Astrocyte of the spinal cord (primary cell): ENCODE measurements at regions not wholly inside any gene's neighbourhood (a gene's known extent, or its start where the extent isn't known, plus 50 kb on each side); places are given as distances from the start of the nearest gene placed in this dataset.
"Not testable (repeated sequence)": the region's sequence is repeated elsewhere in the genome, so short reads cannot be mapped to it uniquely, and the experiment has no call there.

ENCODE experiments used
- DNase-seq: peaks from one replicate; pipeline ENCODE4 v3.0.0; 2011; ENCODE audit warnings: low read depth, low spot score
- H3K4me3 ChIP-seq: 2 replicates; pipeline ENCODE4 v1.5.1; 2011; ENCODE audit warnings: low read depth, mild to moderate bottlenecking, low read length, moderate library complexity
- in situ Hi-C: cut with HindIII; loops from 2 replicates; pipeline ENCODE4 v1.10.0; 2017; ENCODE audit warnings: low sequenced_read_pairs
- TF ChIP-seq, protein P1 (sequence below): IDR thresholded peaks from 2 replicates; pipeline ENCODE4 v1.5.1; 2012; ENCODE audit warnings: low read depth, mild to moderate bottlenecking, low read length, inconsistent platforms

DNA sequence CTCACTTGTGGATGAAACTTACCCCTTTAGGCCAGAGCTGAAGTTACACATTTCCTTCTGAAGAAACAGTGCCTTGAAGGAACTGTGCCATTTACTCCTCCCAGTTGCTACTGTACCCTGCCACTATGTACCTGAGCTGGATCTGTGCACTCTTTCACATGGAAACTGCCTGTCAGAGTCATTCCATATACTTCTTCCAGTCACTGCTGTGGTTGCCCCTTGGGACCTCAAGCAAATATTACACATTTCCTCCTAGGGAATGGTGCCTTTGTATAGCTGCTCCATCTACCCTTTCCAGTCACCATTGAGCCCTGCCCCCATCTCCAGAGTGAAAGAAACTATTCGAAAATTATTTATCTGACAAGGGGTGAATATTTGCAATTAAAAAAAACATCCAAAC is 1328.3 kb downstream of the TECRL start:
- DNase-seq = no peak
- no peak overlapping the region for H3K4me3 ChIP-seq
- in situ Hi-C loops = no loop called here
- TF ChIP-seq, protein P1, sequence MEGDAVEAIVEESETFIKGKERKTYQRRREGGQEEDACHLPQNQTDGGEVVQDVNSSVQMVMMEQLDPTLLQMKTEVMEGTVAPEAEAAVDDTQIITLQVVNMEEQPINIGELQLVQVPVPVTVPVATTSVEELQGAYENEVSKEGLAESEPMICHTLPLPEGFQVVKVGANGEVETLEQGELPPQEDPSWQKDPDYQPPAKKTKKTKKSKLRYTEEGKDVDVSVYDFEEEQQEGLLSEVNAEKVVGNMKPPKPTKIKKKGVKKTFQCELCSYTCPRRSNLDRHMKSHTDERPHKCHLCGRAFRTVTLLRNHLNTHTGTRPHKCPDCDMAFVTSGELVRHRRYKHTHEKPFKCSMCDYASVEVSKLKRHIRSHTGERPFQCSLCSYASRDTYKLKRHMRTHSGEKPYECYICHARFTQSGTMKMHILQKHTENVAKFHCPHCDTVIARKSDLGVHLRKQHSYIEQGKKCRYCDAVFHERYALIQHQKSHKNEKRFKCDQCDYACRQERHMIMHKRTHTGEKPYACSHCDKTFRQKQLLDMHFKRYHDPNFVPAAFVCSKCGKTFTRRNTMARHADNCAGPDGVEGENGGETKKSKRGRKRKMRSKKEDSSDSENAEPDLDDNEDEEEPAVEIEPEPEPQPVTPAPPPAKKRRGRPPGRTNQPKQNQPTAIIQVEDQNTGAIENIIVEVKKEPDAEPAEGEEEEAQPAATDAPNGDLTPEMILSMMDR = no peak

- TF ChIP-seq, protein P1 = no peak
- peak; percentile 8 for DNase-seq
- in situ Hi-C loops = no loop called here
- H3K4me3 ChIP-seq = no peak overlapping the region
Observed at GRCh38 chr4:63063760-63064159, 1345.5 kb downstream of the TECRL start.

DNA sequence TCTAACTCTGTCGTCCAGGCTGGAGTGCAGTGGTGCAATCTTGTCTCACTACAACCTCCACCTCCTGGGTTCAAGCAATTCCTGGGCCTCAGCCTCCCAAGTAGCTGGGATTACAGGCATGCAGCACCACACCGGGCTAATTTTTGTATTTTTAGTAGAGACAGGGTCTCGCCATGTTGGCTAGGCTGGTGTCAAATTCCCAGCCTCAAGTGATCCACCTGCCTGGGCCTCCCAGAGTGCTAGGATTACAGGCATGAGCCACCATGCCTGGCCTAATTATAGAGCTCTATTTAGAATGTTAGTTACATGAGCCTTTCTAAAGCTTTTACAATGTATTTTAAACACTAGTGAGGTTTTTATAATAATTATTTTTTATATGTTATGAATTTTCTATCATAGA is 1346.4 kb downstream of the TECRL start:
- in situ Hi-C loops = not testable (repeated sequence)

DNA sequence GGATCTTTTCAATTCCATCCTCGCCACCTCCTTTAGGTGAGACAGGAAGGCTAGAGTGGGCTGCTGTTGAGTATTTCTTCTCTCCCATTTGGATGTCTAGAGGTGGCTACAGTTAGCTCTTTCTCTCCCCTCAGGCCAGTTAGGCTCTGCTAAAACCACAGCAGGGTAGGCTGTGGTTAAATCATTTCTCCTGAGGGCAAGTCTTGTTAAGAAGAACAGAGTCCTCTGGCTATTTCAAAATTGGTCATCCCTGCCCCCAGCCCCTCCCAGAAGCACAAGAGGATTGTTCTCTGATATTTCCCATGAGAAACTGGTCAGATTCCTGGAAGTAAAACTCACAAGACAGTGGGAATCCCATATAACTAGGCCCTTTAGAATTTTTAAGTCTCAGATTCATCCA is 1359.5 kb downstream of the TECRL start:
- TF ChIP-seq, protein P1 = no peak
- no peak for DNase-seq
- in situ Hi-C loops = no loop called here
- H3K4me3 ChIP-seq = no peak overlapping the region

More for the DNA sequence above, 1346.4 kb downstream of the TECRL start:
- not testable (repeated sequence) for DNase-seq, H3K4me3 ChIP-seq

DNA sequence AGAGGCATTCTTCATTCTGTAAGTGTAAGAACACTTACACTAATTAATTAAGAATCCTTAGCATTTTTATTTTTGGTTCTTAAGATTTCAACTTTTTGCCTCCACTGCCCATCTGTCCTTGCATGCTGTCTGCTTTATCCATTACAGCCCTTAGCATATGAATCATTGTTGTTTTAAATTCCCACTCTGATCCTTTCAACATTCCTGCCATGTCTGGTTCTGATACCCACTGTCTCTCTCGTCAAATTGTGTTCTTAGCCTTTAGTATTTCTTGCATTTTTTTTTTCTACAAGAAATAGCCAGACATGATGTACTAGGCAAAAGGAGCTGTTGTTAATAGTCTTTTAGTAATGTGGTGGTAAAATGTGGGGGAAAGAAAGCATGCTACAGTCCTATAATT is 1360.0 kb downstream of the TECRL start:
- in situ Hi-C loops = no loop called here
- DNase-seq = no peak

DNA sequence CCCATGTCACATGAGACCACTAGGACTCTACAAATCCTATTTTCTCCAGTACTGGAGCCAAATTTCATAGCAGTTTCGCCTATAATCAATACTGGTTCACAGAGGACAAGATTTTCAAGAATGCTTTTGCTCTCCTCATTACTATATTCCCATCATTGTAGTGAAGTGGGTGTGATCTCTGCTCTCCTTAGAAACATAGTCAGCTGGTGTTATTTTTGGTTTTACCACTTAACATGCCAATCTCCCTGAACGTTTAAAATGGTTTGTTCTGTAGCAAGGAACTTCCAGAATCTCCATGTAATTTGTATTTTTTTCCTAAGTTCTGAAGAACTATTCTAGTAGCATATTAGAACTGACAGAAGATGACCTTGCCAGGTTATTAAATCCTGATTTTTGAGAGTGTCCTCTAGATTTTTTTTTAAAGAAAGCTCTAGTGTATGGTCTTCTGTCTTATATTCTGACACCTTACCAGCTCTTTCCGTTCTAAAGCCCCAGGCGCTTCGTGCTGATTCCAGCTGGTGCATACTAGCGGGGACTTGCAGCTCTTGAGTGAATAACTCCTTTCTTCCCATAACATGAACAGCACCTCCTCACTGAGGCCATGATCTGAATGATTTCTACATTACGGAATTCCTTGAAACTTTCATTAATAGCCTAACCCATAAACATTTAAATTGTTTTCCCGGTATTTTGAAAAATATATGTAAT is 1372.9 kb downstream of the TECRL start:
- no peak for DNase-seq
- TF ChIP-seq, protein P1 = no peak
- in situ Hi-C loops = no loop called here
- no peak overlapping the region for H3K4me3 ChIP-seq

More for the DNA sequence above, 1360.0 kb downstream of the TECRL start:
- no peak overlapping the region for H3K4me3 ChIP-seq
- TF ChIP-seq, protein P1 = no peak

DNA sequence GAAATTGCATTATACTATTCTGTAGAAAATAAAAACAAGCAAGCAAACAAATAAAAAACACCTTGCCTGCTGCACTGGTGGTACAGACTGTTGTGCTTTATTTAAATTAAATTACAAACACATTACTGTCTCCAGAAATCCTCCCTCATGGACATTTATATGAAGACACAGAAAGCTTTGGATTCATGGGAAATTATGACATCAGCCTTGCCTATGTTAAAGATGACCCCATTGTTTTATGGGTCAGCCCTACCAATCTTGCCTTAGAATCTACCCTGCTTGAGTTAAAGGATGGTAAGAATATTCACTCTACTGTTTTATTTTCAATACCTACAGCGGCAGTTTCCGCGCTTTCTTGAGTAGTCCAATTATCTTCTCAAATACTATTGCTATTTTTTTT is 1379.9 kb downstream of the TECRL start:
- H3K4me3 ChIP-seq = no peak overlapping the region
- no peak for DNase-seq
- TF ChIP-seq, protein P1 = no peak
- in situ Hi-C loops = no loop called here
